Stomach (tissue), 8 donors: ENCODE measurements at regions not wholly inside any gene's neighbourhood (a gene's known extent, or its start where the extent isn't known, plus 50 kb on each side); places are given as distances from the start of the nearest gene placed in this dataset.
"Not testable (repeated sequence)": the region's sequence is repeated elsewhere in the genome, so short reads cannot be mapped to it uniquely, and the experiment has no call there.

ENCODE experiments used
- DNase-seq, 2 donors: peaks; one replicate each; pipeline versions ENCODE4 v3.0.0 to v3.0.0-alpha.2; 2013 to 2019
- H3K27ac ChIP-seq, 5 donors: fragments of 200-600 bp in 4 of 5; sonication (generic) in 4 of 5; one replicate each; pipeline ENCODE4 v1.5.1; 2013 to 2019; ENCODE audit warnings: mild to moderate bottlenecking in 1 of 5, moderate library complexity in 1 of 5
- H3K27me3 ChIP-seq, 3 donors: fragments of 200-600 bp; sonication (generic); one replicate each; pipeline ENCODE4 v1.5.1; 2017 to 2019; ENCODE audit warnings: mixed run types in 1 of 3
- H3K36me3 ChIP-seq, 4 donors: fragments of 200-600 bp; sonication (generic); 1 replicate in 3 of 4; 2 replicates in 1 of 4; pipeline ENCODE4 v1.5.1; 2016 to 2019
- H3K4me1 ChIP-seq, 4 donors: fragments of 200-600 bp; sonication (generic); one replicate each; pipeline ENCODE4 v1.5.1; 2016 to 2019
- H3K4me3 ChIP-seq, 4 donors: fragments of 200-600 bp; sonication (generic) in 3 of 4; one replicate each; pipeline ENCODE4 v1.5.1; 2016 to 2019; ENCODE audit warnings: mild to moderate bottlenecking in 1 of 4
- H3K9me3 ChIP-seq, 4 donors: fragments of 200-600 bp; sonication (generic); one replicate each; pipeline ENCODE4 v1.5.1; 2016 to 2019
- EP300 ChIP-seq: sonication (generic); formaldehyde crosslinking; IDR thresholded peaks from one replicate; pipeline ENCODE4 v1.6.1; 2017; ENCODE audit warnings: antibody characterized with exemption
- POLR2A ChIP-seq, 4 donors: fragments of 450-650 bp; IDR thresholded peaks; one replicate each; pipeline ENCODE4 v1.6.1; 2016; ENCODE audit warnings: antibody characterized with exemption in 4 of 4, control low read depth in 2 of 4, mild to moderate bottlenecking in 1 of 4, moderate library complexity in 1 of 4
- POLR2AphosphoS5 ChIP-seq, 3 donors: sonication (generic); formaldehyde crosslinking; IDR thresholded peaks; one replicate each; pipeline ENCODE4 v1.6.1; 2016; ENCODE audit warnings: antibody characterized with exemption in 3 of 3
- WGBS, 5 donors: extraction: QIAGEN DNeasy Blood & Tissue Kit in 3 of 5; methylation state at CpG; one replicate each; pipeline versions ENCODE4 v1.1.5 to v1.1.7; 2013 to 2018; 5-methylcytosine and 5-hydroxymethylcytosine counted together
- intact Hi-C: fragments of 100-400 bp; cut with DNase I; formaldehyde crosslinking; loops from one replicate; pipeline ENCODE4 v1.15.1; 2023; ENCODE audit warnings: low total_unique reads
- TF ChIP-seq, protein P1 (sequence below), 7 experiments: fragments of 450-650 bp in 4 of 7; fragments of 200-600 bp in 3 of 7; sonication (generic) in 3 of 7; IDR thresholded peaks; one replicate each; pipeline ENCODE4 v1.5.1; 2016 to 2019; ENCODE audit warnings: antibody characterized with exemption in 7 of 7, control low read depth in 2 of 7, mild to moderate bottlenecking in 1 of 7
- donor health status: healthy with polysubstance abuse.
- donor health status: Bipolar disorder and iron deficiency.
- donor health status: healthy.

- DNase-seq: peak in 1 of 2 donors; percentile 47
- H3K27me3 ChIP-seq, intact Hi-C loops, H3K4me3 ChIP-seq, H3K36me3 ChIP-seq, H3K9me3 ChIP-seq: not testable (repeated sequence)
- Histone ChIP-seq H3K27ac (peak overlapping the region in 4 of 5 donors; percentile 41 to 84 (median 73)), H3K4me1 (peaks cover 0 to 40% (median 14%) of the 10 kb centered on the region in 4 donors)
- 57 to 89% (median 73%) methylated on average over 15 of the region's 15 CpGs for WGBS, 5 donors
Measured at GRCh38 chr16:29199626-29200025, 206.9 kb downstream of the NPIPB11 start.

DNA sequence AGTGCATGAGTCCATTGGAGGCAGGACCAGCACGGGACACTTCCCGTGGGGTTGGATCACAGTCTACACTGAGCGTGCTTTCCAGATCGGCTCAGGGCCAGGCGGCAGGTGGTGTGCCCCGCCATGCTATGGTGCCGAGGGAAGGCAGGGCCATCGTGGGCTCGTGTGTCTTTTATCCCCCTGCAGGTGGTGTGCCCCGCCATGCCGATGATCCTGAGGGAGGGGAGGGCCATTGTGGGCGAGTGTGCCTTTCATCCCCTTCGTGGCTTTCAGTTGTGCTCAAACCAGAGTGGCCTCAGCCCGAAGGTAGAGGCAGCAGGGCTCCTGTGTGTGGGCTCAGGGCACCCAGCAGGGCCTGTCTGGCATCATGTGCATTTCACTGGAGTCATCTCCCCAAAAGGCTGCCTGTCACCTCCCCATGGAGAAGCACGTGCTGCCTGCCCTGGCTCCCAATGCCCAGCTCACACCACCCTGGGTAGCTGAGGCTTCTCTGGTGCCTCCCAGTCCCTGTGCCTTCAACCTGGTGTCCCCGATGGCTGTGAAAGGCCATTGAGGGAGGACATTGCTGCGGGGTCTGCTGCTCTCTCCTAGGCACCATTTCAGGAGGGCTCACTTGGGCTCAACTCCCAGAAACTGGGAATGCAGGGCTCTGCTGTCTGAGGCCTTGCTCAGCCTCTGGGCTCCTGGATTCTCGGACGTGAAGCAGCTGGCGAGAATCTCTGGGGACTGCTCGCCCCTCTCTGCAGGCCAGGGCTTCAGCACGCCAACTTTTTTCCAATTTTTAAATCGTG, 207.6 kb downstream of the NPIPB11 start:
- 82 to 89% (median 84%) methylated on average over 20 to 23 of the region's 23 CpGs for WGBS, 5 donors

DNA sequence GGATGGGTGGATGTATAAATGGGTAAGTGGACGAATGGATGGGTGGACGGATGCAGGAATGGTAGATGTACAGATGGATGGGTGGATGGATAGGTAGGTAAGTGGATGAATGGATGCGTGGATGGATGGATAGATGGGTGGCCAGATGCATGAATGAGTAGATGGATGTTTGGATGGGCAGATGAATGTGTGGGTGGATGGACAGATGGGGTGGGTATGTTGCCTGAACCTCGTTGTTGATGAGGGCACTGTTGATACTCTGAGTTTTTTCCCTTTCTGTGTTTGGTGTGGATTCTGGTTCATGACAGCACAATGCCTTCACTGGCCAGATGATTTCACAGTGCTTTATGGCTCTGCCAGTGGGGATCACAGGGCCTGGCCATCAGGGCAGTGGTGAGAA, 208.3 kb downstream of the NPIPB11 start:
- no peaks in the 10 kb centered on the region for H3K36me3 ChIP-seq
- intact Hi-C loops: no loop called here
- H3K27me3 ChIP-seq: no peaks in the 10 kb centered on the region
- peaks cover 0 to 36% (median 12%) of the 10 kb centered on the region in 4 donors for H3K4me1 ChIP-seq
- peak overlapping the region in 1 of 5 donors; percentile 84 for H3K27ac ChIP-seq
- no peaks in the 10 kb centered on the region for H3K9me3 ChIP-seq
- no peak overlapping the region for H3K4me3 ChIP-seq
- WGBS, 5 donors: 87 to 96% (median 92%) methylated on average over 4 of the region's 4 CpGs
- no peak for DNase-seq
- TF ChIP-seq EP300: no peak
- no peak for TF ChIP-seq POLR2A (IDR thresholded peaks at IDR 0.05)
- no peak for TF ChIP-seq POLR2AphosphoS5 (IDR thresholded peaks at IDR 0.05)

More for the DNA sequence above, 207.6 kb downstream of the NPIPB11 start:
- Histone ChIP-seq H3K4me1 (peaks cover 0 to 40% (median 14%) of the 10 kb centered on the region in 4 donors), H3K4me3 (no peak overlapping the region), H3K9me3 (no peaks in the 10 kb centered on the region), H3K36me3 (no peaks in the 10 kb centered on the region), H3K27me3 (no peaks in the 10 kb centered on the region), H3K27ac (peak overlapping the region; percentile 33 to 84 (median 70))
- intact Hi-C loops: no loop called here
- no peak for DNase-seq
- TF ChIP-seq POLR2A (IDR thresholded peaks at IDR 0.05) (no peak), POLR2AphosphoS5 (IDR thresholded peaks at IDR 0.05) (no peak), EP300 (no peak)
- TF ChIP-seq, protein P1, sequence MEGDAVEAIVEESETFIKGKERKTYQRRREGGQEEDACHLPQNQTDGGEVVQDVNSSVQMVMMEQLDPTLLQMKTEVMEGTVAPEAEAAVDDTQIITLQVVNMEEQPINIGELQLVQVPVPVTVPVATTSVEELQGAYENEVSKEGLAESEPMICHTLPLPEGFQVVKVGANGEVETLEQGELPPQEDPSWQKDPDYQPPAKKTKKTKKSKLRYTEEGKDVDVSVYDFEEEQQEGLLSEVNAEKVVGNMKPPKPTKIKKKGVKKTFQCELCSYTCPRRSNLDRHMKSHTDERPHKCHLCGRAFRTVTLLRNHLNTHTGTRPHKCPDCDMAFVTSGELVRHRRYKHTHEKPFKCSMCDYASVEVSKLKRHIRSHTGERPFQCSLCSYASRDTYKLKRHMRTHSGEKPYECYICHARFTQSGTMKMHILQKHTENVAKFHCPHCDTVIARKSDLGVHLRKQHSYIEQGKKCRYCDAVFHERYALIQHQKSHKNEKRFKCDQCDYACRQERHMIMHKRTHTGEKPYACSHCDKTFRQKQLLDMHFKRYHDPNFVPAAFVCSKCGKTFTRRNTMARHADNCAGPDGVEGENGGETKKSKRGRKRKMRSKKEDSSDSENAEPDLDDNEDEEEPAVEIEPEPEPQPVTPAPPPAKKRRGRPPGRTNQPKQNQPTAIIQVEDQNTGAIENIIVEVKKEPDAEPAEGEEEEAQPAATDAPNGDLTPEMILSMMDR (IDR thresholded peaks at IDR 0.05): no peak

GRCh38 chr16:29197494-29198100, 208.9 kb downstream of the NPIPB11 start:
- intact Hi-C loops, H3K4me3 ChIP-seq, H3K27me3 ChIP-seq, DNase-seq, H3K9me3 ChIP-seq, H3K27ac ChIP-seq, H3K36me3 ChIP-seq: not testable (repeated sequence)
- WGBS, 5 donors: 87 to 97% (median 96%) methylated on average over 5 of the region's 5 CpGs
- peaks cover 0 to 30% (median 9%) of the 10 kb centered on the region in 4 donors for H3K4me1 ChIP-seq

- H3K27ac ChIP-seq, intact Hi-C loops, H3K36me3 ChIP-seq, H3K27me3 ChIP-seq, DNase-seq, H3K9me3 ChIP-seq, H3K4me3 ChIP-seq: not testable (repeated sequence)
- peaks cover 0 to 23% (median 9%) of the 10 kb centered on the region in 4 donors for H3K4me1 ChIP-seq
- 93 to 100% (median 95%) methylated on average over 1 of the region's 1 CpG for WGBS, 5 donors
Measured at GRCh38 chr16:29196746-29197145, 209.8 kb downstream of the NPIPB11 start.

DNA sequence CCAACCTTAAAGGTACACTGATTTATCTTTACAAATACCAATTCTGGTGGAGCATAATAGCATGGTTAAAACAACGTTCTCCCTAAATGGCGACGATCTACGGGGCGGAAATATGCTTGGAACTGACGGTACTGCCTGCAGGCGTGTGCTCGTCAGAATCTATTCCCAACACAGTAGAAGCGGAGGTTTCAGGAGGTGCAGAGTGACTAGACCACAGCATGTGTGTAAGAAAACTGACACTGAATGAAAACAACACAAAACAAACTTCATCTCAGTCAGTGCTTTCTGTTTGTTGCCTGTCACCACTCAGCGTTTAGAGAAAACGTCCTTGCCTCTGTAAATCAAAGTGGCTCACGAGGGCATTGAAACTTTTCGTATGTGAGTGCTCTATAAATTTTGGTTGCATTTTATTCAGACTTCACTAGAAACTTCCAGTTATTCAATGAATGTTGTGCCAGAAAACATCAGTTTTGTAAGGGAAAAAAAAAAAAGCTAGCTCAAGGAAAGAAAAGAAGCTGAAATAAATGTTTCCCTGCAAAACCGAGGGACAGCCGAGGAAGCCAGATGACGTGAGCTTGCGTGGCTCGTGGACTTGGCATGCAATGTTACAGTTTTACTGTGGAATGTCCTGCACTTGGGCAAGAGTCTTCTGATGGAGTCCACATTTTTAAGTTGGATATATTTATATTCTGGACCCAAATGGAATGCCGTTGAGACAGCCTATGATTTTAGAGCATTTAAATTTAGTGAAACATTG, 210.4 kb downstream of the LAT start:
- intact Hi-C loops, H3K27me3 ChIP-seq, H3K4me3 ChIP-seq, H3K9me3 ChIP-seq, H3K36me3 ChIP-seq: not testable (repeated sequence)
- TF ChIP-seq POLR2AphosphoS5 (IDR thresholded peaks at IDR 0.05): peak in 2 of 3 donors; percentile 37 to 50
- DNase-seq: peak in 1 of 2 donors; percentile 66
- peak overlapping the region in 3 of 5 donors; percentile 15 to 62 (median 39) for H3K27ac ChIP-seq
- peaks cover 0 to 12% (median 5%) of the 10 kb centered on the region in 4 donors for H3K4me1 ChIP-seq
- 60 to 83% (median 76%) methylated on average over 18 to 19 of the region's 19 CpGs for WGBS, 5 donors

GRCh38 chr16:29194185-29194844, 209.5 kb downstream of the LAT start:
- intact Hi-C loops, H3K36me3 ChIP-seq, H3K4me1 ChIP-seq, H3K9me3 ChIP-seq, DNase-seq, H3K27me3 ChIP-seq, H3K4me3 ChIP-seq: not testable (repeated sequence)
- 86 to 94% (median 89%) methylated on average over 12 to 18 of the region's 21 CpGs for WGBS, 5 donors
- peak overlapping the region in 1 of 5 donors; percentile 62 for H3K27ac ChIP-seq

GRCh38 chr16:29193634-29194033, 208.8 kb downstream of the LAT start:
- H3K4me1 ChIP-seq, H3K9me3 ChIP-seq, H3K36me3 ChIP-seq, H3K27ac ChIP-seq, H3K27me3 ChIP-seq, intact Hi-C loops, DNase-seq, H3K4me3 ChIP-seq: not testable (repeated sequence)
- 84 to 94% (median 88%) methylated on average over 13 of the region's 13 CpGs for WGBS, 5 donors

DNA sequence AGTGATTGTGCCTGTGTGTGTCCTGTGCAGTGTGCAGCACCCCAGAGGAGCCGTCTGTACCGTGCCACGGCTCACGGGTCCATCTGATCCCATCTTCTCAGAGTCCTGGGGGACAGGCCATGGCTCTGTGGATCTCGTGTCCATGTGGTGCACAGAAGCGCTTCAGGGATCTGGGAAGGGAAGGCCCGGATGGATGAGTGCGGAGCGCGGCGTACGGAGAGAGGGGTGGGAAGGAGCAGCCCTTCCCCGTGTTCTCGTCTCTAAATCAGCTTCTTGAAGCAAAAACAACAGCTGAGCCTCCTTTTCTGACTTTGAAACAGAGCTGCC, 208.4 kb downstream of the LAT start:
- DNase-seq, H3K27me3 ChIP-seq, intact Hi-C loops, H3K4me3 ChIP-seq, H3K27ac ChIP-seq, H3K36me3 ChIP-seq, H3K4me1 ChIP-seq, H3K9me3 ChIP-seq: not testable (repeated sequence)
- WGBS, 5 donors: 92 to 99% (median 93%) methylated on average over 14 of the region's 14 CpGs
